ENCODE measurements at regions not wholly inside any gene's neighbourhood (a gene's known extent, or its start where the extent isn't known, plus 50 kb on each side); places are given as distances from the start of the nearest gene placed in this dataset.

DNA sequence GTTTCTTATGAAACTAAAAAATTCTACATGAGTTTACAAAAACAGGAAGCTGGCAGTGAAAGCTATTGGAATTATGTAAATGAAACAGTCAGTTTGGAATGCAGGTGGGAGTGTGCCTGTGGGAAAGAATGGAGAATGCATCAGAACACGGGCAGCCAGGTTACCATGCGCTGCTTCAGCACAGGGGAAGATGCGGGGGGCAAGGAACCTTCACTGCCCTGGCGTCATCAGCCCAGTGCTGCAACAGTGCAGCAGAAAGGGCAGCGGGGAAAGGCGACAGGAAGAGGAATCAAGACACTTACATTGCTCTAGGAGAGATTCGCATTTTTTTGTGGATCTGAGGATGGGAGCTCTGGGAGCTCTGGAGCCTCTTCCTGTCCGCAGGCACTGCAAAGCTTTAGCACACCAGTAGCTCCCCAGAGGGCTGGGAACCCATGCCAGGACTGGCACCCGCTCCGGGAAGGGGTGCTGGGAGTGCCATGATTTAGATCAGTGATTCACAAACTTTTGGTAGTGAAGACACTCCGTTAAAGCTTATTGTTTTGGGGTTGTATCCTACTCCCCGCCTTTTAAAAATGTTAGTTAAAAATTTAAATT lies 64.1 kb upstream of the WDR26 start:
- no peak for DNase-seq (ENCODE audit: low spot score)
- H3K27ac Mint-ChIP-seq: peak overlapping the region; percentile 94 to 98
- H3K4me1 Mint-ChIP-seq (ENCODE audit: low read depth in 2 of 2): peaks cover 51 to 55% of the 10 kb centered on the region in 2 donors
- no peaks in the 10 kb centered on the region for H3K27me3 Mint-ChIP-seq
- H3K9me3 Mint-ChIP-seq: no peaks in the 10 kb centered on the region
- peak overlapping the region; percentile 87 for H3K4me3 Mint-ChIP-seq
- peak; percentile 14 to 33 for ATAC-seq
- H3K36me3 Mint-ChIP-seq: peaks cover 10% of the 10 kb centered on the region

DNA sequence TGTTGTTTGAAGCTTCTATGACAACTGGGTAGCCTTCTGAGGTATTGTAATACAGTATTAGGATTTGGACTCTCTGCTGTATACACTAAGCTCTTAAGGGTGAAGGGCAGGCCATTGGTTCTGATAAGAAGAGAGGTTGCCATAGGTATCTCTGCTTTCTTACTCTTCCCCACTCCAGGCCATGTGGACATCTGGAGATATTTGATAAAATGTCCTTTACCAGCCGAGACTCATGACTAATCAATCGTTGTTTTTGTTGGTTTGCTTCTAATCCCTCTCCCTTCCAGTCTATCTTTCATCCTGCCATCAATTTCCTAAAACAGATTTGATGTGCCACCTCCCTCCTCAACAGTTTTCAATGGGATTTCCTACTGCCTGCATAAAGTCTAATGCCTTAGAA lies 64.6 kb upstream of the WDR26 start:
- peaks cover 10% of the 10 kb centered on the region for H3K36me3 Mint-ChIP-seq
- no peaks in the 10 kb centered on the region for H3K9me3 Mint-ChIP-seq
- H3K27ac Mint-ChIP-seq: peak overlapping the region; percentile 94 to 98
- DNase-seq (ENCODE audit: low spot score) (no peak), ATAC-seq (no peak)
- peaks cover 56% of the 10 kb centered on the region in 2 donors for H3K4me1 Mint-ChIP-seq (ENCODE audit: low read depth in 2 of 2)
- H3K27me3 Mint-ChIP-seq: no peaks in the 10 kb centered on the region
- H3K4me3 Mint-ChIP-seq: peak overlapping the region; percentile 38

DNA sequence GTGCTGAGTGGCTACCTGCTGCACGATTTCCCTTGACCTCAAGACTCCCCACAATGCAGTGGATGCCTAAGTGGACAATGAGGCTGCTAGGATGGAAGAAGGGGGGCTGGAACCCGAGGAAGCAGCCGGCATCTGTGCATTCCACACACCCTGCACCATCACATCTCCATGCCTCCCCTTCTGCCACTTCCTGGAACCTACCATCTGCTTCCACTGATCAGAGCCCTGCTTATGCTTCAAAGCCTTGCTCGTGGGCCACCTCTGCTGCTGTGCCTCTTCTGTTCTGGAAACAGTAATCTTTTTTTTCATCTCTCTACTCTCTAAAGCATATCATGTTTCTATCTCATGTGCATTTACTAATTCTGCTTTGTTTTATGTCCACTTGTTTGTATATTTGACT lies 66.2 kb upstream of the WDR26 start:
- ATAC-seq: no peak
- DNase-seq (ENCODE audit: low spot score): no peak
- Mint-ChIP-seq H3K27ac (peak overlapping the region in 1 of 2 donors; percentile 15), H3K9me3 (no peaks in the 10 kb centered on the region), H3K27me3 (no peaks in the 10 kb centered on the region), H3K4me1 (ENCODE audit: low read depth in 2 of 2) (peaks cover 50 to 52% of the 10 kb centered on the region in 2 donors), H3K36me3 (peaks cover 10% of the 10 kb centered on the region), H3K4me3 (no peak overlapping the region)

DNA sequence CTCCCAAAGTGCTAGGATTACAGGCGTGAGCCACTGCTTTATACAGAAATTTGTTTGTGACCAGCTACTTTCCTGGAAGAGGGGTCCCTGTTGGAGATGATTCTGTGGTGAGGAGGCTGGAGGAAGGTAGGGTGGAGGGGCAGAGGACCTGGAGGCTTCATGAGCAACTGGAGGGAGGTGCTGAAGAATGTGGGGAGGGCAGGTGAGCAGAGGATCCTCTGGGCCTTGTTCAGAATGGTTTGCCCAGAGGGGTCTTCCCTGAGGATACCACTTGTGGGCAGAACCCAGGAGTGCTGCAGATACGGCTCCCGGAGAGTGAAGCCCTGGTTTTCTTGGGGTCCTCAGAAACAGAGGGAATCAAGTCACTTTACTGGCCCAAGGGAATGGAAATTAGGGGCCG lies 67.2 kb upstream of the WDR26 start:
- Mint-ChIP-seq H3K9me3 (no peaks in the 10 kb centered on the region), H3K27me3 (peaks cover 0 to 4% of the 10 kb centered on the region in 2 donors), H3K27ac (peak overlapping the region in 1 of 2 donors; percentile 72), H3K4me1 (ENCODE audit: low read depth in 2 of 2) (peaks cover 47 to 49% of the 10 kb centered on the region in 2 donors), H3K36me3 (peaks cover 6% of the 10 kb centered on the region), H3K4me3 (no peak overlapping the region)
- DNase-seq (ENCODE audit: low spot score) (no peak), ATAC-seq (no peak)

DNA sequence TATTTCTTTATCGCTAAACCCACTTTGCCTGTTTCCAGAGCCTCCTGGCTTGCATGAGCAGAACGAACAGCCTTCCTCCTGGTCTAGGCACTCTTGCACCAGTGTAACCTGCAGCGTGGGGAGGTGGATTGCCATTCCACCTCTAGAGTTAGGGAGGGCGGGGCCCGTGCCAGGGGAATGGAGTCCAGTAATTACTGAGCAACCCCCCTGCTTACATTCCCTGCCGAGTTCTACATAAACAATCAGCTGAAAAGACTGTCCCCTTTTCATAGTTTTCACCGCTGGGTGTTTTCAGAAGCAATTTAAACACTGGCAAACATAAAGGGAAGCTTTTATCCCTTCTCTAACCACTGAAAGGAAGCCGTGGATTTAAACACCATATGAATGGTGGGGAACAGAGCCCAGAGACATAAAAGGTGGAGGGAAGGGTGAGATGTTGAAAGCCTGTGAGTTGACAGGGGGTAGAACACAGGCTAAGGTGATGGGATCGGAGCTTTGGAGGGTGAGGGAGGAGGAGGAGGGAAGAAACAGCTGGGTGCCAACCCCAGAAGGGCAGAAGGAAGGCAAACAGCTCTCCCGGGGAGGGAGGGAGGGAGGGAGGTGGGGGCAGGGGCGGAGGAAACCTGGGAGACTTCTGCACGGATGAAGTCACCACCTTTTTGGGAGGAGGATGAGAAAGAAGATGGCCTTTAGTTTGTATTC lies 68.0 kb upstream of the WDR26 start:
- peaks cover 39 to 41% of the 10 kb centered on the region in 2 donors for H3K4me1 Mint-ChIP-seq (ENCODE audit: low read depth in 2 of 2)
- H3K27me3 Mint-ChIP-seq: peaks cover 0 to 4% of the 10 kb centered on the region in 2 donors
- H3K9me3 Mint-ChIP-seq: no peaks in the 10 kb centered on the region
- H3K36me3 Mint-ChIP-seq: peaks cover 3% of the 10 kb centered on the region
- no peak for DNase-seq (ENCODE audit: low spot score)
- H3K4me3 Mint-ChIP-seq: peak overlapping the region; percentile 4
- no peak for ATAC-seq
- H3K27ac Mint-ChIP-seq: peak overlapping the region in 1 of 2 donors; percentile 72

DNA sequence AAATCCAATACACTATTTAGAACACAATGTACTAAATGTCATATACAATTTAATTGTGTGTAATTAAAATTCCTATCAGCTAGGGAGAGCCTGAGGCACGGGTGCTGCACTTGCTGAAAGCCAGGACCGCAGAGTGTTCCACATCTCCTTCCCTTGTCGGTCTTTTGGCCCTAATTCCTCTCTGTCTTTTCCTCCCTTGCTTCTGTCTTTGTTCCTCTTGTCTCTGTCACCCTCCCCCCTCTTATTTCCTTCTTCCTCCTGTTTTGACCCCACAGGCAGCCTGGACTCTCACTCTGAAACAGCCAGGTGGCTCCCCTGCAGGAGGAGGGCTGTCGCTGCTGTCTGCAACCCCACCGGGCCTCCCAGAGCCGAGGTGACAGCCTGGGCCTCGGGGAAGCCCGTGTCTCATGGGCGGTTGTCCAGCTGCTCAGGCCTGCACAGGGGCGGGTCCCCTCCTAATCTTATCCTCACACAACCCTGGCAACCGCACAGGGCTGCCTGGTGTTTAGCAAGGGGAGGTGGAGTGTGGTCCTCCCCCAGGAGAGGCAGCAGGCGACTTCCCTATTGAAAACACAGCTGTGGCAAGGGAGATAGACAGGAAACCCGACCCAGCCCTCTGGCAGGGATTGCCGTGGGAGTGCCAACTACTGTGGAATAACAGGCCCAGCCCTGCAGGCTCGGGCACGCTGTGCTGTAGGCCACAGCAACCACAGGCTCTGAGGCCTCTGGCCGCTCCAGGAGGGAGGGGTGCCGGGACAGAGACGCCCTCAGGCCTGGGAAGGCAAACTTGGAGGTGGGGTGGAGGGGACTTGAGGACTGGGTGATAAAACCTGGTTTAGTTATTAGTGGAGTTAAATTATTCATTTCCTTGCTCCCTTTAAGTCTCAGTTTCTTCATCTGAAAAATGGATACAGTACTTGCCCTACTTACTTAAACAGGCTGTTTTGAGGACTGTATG lies 68.8 kb upstream of the WDR26 start:
- peak; percentile 63 for DNase-seq (ENCODE audit: low spot score)
- H3K9me3 Mint-ChIP-seq: no peaks in the 10 kb centered on the region
- peaks cover 0 to 4% of the 10 kb centered on the region in 2 donors for H3K27me3 Mint-ChIP-seq
- H3K4me1 Mint-ChIP-seq (ENCODE audit: low read depth in 2 of 2): peaks cover 31 to 33% of the 10 kb centered on the region in 2 donors
- peak; percentile 77 to 83 for ATAC-seq
- peak overlapping the region; percentile 39 to 72 for H3K27ac Mint-ChIP-seq
- H3K36me3 Mint-ChIP-seq: no peaks in the 10 kb centered on the region
- peak overlapping the region; percentile 47 for H3K4me3 Mint-ChIP-seq

DNA sequence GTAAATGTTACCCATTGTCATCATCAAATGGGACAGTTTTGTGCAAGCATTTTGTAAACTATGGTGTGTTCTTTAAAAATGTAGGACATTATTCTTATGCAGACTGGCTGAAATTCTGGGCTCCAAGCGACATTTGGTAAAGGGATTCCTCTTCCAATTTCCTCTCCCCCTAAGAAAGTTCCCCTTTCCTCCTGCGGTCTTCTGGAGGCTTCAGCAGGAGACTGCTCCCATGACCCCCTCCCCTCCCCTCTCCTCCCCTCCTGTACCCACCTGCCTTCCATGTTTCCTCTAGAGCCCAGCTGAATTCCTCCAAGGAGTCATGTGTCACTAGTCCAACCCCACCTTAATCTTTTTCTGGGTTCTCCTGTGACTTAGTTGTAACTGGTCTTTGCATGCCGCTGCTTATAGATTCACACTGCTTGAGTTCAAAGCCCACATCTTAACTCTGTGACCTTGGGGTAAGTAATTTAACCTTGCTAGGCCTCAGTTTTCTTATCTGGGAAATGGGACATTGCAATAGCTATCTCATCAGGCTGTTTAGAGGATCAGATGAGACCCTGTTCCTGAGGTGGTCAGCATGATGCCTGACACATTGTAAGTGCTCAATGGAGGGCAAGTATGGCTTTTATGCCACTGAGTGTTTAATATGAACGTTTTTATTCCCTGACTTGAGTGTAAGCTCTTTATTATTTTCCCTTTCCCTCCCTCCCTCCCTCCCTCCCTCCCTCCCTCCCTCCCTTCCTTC lies 69.9 kb upstream of the WDR26 start:
- no peak overlapping the region for H3K4me3 Mint-ChIP-seq
- ATAC-seq (no peak), DNase-seq (ENCODE audit: low spot score) (no peak)
- H3K27me3 Mint-ChIP-seq: peaks cover 0 to 4% of the 10 kb centered on the region in 2 donors
- H3K27ac Mint-ChIP-seq: peak overlapping the region in 1 of 2 donors; percentile 72
- no peaks in the 10 kb centered on the region for H3K36me3 Mint-ChIP-seq
- H3K9me3 Mint-ChIP-seq: no peaks in the 10 kb centered on the region
- peaks cover 23 to 27% of the 10 kb centered on the region in 2 donors for H3K4me1 Mint-ChIP-seq (ENCODE audit: low read depth in 2 of 2)

DNA sequence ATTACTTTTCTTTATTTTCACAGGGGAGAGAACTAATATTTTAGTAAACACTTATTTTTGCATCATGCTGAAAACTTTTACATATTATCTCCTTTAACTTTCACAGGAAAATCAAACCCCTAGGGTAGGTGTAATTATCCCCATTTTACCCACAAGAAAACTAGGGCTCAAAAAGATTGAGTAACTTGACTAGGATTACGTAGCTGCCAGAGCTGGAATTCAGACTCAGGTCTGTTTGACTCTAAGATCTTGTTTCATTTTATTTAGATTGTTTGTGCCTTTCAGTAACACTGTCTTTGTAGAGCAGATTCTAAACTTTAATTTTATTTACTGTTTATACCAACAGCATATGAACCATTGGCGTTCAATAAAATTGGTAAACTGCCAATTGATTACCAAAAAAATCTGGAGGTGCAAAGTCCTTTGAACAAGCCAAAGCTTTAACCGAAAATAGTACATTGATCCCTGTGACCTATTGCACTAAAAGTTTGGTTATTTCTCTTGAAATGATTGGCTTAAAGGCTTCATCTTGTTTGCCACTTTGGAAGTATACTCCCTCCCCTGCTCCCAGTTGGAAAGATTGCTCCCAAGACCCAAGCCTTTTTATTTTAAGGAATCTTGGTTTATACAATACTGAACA lies 71.0 kb upstream of the WDR26 start:
- no peak for DNase-seq (ENCODE audit: low spot score)
- Mint-ChIP-seq H3K27me3 (peaks cover 0 to 4% of the 10 kb centered on the region in 2 donors), H3K4me1 (ENCODE audit: low read depth in 2 of 2) (peaks cover 21 to 23% of the 10 kb centered on the region in 2 donors), H3K9me3 (no peaks in the 10 kb centered on the region), H3K27ac (no peak overlapping the region), H3K36me3 (no peaks in the 10 kb centered on the region), H3K4me3 (no peak overlapping the region)
- no peak for ATAC-seq

DNA sequence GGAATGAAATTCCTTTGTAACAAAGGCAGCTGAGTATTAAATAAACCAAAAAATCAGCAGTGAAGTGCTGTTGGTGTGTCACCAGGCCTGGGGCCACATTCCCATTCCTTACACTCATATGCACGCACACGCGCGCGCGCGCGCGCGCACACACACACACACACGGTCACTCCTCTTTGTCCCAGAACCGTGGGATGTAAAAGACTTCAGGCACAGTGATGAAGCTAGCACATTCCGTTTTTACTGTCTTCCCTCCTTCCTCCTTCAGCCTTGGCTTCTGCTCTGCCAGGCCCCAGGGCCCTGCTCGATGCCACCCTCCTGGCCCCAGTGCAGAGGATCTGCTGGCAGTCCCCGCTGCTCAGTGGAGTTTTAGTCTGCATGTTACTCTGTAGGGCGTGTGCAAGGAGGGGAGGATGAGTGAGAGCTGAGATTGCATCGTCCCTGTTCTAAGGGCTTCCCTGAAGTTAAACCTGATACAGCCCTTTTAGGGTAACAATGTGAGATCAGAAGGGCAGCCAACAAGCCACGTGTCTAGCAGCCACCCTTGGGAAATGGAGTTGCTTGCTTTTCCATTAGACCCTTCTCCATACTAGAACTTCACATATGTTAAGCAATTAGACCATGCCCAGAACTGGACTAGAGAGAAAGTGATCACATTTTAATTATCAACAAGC lies 71.7 kb upstream of the WDR26 start:
- Mint-ChIP-seq H3K4me1 (ENCODE audit: low read depth in 2 of 2) (peaks cover 17 to 21% of the 10 kb centered on the region in 2 donors), H3K27ac (no peak overlapping the region), H3K36me3 (no peaks in the 10 kb centered on the region), H3K27me3 (peaks cover 0 to 4% of the 10 kb centered on the region in 2 donors), H3K4me3 (no peak overlapping the region), H3K9me3 (no peaks in the 10 kb centered on the region)
- ATAC-seq (no peak), DNase-seq (ENCODE audit: low spot score) (no peak)

DNA sequence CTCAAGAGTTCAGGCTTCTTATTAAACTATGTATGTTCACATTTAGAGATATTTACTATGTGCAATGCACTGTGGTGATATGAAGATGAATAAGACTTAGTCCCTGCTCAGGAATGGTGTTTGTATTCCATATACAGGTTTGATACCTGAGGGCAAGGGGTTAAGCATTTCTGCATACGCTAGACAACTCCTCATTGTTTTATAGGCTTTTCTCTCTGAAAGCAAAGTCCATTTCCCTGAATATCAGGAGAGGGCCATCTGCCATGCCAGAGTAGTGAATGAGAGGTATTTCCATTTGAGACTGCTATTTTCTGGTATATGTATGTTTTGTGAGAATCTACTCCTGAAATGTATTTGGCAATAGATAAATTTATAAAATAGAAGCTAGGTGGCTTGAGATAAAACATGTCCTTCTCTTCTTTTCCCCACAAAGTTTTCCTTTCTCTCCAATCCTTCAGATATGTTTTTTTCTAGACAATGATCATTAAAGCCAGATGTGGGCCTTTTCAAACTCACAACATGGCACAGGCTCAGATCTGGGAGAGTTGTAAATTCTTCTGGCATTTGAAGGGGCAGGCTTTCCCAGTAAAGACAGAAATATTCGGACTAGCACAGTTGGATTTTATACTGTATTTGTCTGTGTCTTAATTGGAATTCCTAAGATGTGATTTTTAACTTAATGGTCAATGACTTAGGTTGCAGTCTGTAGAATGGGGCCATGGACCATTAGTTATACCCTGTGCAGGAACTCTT lies 73.3 kb upstream of the WDR26 start:
- Mint-ChIP-seq H3K27me3 (peaks cover 0 to 4% of the 10 kb centered on the region in 2 donors), H3K27ac (peak overlapping the region in 1 of 2 donors; percentile 47), H3K4me1 (ENCODE audit: low read depth in 2 of 2) (peaks cover 10 to 13% of the 10 kb centered on the region in 2 donors), H3K36me3 (no peaks in the 10 kb centered on the region), H3K4me3 (no peak overlapping the region), H3K9me3 (no peaks in the 10 kb centered on the region)
- no peak for DNase-seq (ENCODE audit: low spot score)
- no peak for ATAC-seq

DNA sequence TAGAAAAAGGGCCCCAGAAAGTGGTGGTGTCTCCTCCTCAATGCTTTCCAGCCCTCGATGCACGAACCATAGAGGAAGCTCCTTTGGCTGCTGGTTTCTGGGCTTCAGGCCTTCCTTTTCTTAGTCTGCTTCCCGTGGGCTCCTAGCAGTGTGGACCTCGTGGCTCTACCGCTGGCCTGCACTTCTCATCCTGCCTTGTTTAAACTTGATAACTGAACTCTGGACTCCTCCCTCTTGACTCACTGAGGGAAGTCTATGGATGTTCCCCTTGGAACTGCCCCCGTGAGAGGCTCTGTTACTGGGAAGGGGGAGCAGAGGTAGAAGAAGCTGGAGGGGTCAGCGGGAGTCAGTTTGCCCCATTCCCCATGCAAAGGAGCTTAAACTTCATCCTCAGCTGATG lies 75.3 kb upstream of the WDR26 start:
- Mint-ChIP-seq H3K9me3 (no peaks in the 10 kb centered on the region), H3K36me3 (no peaks in the 10 kb centered on the region), H3K27ac (peak overlapping the region in 1 of 2 donors; percentile 66), H3K4me3 (no peak overlapping the region), H3K27me3 (peaks cover 0 to 4% of the 10 kb centered on the region in 2 donors), H3K4me1 (ENCODE audit: low read depth in 2 of 2) (peaks cover 7 to 9% of the 10 kb centered on the region in 2 donors)
- ATAC-seq (no peak), DNase-seq (ENCODE audit: low spot score) (no peak)

Measured in natural killer cell treated with Interleukin-12 subunit alpha and Interleukin-12 subunit beta and Interleukin-15 and Interleukin-18, amount 100 ng/mL, for 72 hours (primary cell).